Stimulated activated naive B cell treated with anti-CD40 and anti-IgM and Interleukin-4, amounts not matched to agents 10 μg/mL and 1 μg/mL and 100 μg/mL, for 72 hours (primary cell): ENCODE measurements at regions not wholly inside any gene's neighbourhood (a gene's known extent, or its start where the extent isn't known, plus 50 kb on each side); places are given as distances from the start of the nearest gene placed in this dataset.
"Not testable (repeated sequence)": the region's sequence is repeated elsewhere in the genome, so short reads cannot be mapped to it uniquely, and the experiment has no call there.

Experiments
- ATAC-seq, 2 donors: fragments of 150-1000 bp; cut with Tn5 transposase; replicated peaks; 2 replicates each; pipeline ENCODE4 v1.10.0; 2021; ENCODE audit warnings: moderate library complexity in 1 of 2
- DNase-seq: peaks from one replicate; pipeline ENCODE4 v3.0.0; 2021
- H3K27ac Mint-ChIP-seq: one replicate; pipeline ENCODE4 v1.8.0; 2022; ENCODE audit warnings: mild to moderate bottlenecking, mixed read lengths
- H3K27me3 Mint-ChIP-seq, 2 donors: one replicate each; pipeline ENCODE4 v1.8.0; 2022; ENCODE audit warnings: mixed read lengths in 2 of 2
- H3K36me3 Mint-ChIP-seq, 2 donors: one replicate each; pipeline ENCODE4 v1.8.0; 2022; ENCODE audit warnings: mixed read lengths in 2 of 2, mild to moderate bottlenecking in 1 of 2
- H3K4me1 Mint-ChIP-seq, 2 donors: one replicate each; pipeline ENCODE4 v1.8.0; 2022; ENCODE audit warnings: mixed read lengths in 2 of 2, mild to moderate bottlenecking in 1 of 2
- H3K4me3 Mint-ChIP-seq, 2 donors: one replicate each; pipeline ENCODE4 v1.8.0; 2022; ENCODE audit warnings: mild to moderate bottlenecking in 2 of 2, mixed read lengths in 2 of 2, moderate library complexity in 1 of 2
- H3K9me3 Mint-ChIP-seq, 2 donors: one replicate each; pipeline ENCODE4 v1.8.0; 2022; ENCODE audit warnings: mixed read lengths in 2 of 2, mild to moderate bottlenecking in 1 of 2

DNA sequence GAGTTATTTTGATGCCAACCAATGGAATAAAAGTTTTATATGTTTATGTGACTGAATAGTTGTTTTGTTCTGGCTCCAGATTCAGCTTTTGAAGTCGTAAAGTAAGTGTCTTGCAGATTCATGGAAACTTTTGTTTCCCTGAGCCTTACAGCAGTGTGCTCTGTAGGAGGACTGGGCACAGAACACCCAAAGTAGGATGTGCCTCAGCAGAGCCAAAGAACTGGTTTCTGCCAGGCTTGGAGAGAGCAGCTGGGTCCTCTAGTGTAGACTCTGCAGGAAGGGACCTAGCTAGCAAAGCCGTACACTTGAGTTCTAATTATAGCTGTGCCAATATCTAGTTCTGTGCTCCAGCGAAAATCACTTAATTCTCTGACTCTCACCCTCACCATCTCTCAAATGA is 261.2 kb upstream of the DNAJC19 start:
- no peak for ATAC-seq
- Mint-ChIP-seq H3K4me1 (no peaks in the 10 kb centered on the region), H3K36me3 (no peaks in the 10 kb centered on the region), H3K27me3 (no peaks in the 10 kb centered on the region), H3K27ac (no peak overlapping the region), H3K4me3 (no peak overlapping the region), H3K9me3 (no peaks in the 10 kb centered on the region)
- DNase-seq, result no peak

DNA sequence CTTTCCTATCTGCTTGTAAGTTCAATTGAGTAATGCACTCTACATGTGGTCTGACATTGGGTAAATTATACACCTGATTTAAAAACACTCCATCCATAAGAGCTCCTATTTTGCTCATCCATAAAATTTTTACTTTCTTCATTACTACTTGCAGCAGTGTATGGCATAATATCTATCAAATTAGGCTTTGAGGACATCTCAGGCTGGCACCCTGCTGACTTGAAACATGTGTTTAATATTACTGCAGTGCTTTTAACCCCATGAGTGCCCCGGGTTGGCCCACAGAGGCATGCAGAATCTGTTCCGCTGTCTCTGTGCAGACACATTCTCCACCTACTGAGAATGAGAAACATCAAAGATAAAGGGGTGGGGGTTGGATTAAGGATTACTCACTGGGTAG is 249.9 kb upstream of the DNAJC19 start:
- DNase-seq (no peak), ATAC-seq (no peak)
- Mint-ChIP-seq H3K27me3 (no peaks in the 10 kb centered on the region), H3K4me3 (no peak overlapping the region), H3K4me1 (no peaks in the 10 kb centered on the region), H3K9me3 (peaks cover 0 to 2% of the 10 kb centered on the region in 2 donors), H3K36me3 (no peaks in the 10 kb centered on the region), H3K27ac (no peak overlapping the region)

DNA sequence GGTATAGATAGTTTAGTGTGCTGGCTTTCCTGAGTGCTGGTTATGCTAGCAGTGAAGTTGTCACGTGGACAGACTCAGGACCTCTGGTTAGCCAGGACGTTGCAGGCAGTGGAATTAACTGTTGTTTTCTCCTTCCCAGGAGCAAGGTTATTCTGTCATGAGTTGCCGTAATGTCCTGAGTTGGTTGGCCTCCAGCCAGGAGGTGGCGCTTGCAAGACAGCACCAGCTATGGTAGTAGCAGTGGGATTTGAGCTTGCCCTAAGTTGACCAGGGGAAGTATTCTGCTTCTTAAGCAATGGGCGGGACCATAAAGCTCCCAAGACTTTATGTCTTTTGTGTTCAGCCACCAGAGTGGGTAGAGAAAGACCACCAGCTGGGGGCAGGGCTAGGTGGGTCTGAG is 240.7 kb upstream of the DNAJC19 start:
- H3K4me1 Mint-ChIP-seq, result no peaks in the 10 kb centered on the region
- DNase-seq (no peak), ATAC-seq (no peak)
- H3K36me3 Mint-ChIP-seq, result no peaks in the 10 kb centered on the region
- peaks cover 0 to 6% of the 10 kb centered on the region in 2 donors for H3K27me3 Mint-ChIP-seq
- peaks cover 9 to 12% of the 10 kb centered on the region in 2 donors for H3K9me3 Mint-ChIP-seq
- no peak overlapping the region for H3K4me3 Mint-ChIP-seq
- H3K27ac Mint-ChIP-seq, result no peak overlapping the region

DNA sequence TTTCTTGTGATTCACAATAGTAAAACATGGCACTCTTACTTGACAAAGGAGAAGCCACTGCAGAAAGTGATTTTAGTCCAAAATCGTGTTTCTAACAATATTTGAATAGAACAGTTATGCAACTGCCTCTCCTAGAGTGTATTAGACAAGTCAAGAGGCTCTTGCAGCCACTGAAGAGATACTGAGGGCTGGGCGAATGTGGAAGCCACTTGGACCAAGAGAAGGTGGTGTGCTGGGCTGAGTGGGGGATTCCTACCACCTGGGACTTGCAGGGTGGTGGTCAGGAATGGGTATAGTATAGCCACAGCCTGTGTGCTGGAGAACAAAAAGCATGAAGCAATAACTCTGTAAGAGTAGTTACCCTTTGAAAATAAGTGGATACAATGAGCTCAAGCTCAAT is 223.8 kb upstream of the DNAJC19 start:
- Mint-ChIP-seq H3K27me3 (peaks cover 3 to 11% of the 10 kb centered on the region in 2 donors), H3K36me3 (no peaks in the 10 kb centered on the region), H3K4me3 (no peak overlapping the region), H3K27ac (no peak overlapping the region), H3K4me1 (no peaks in the 10 kb centered on the region), H3K9me3 (no peaks in the 10 kb centered on the region)
- ATAC-seq (no peak), DNase-seq (no peak)

DNA sequence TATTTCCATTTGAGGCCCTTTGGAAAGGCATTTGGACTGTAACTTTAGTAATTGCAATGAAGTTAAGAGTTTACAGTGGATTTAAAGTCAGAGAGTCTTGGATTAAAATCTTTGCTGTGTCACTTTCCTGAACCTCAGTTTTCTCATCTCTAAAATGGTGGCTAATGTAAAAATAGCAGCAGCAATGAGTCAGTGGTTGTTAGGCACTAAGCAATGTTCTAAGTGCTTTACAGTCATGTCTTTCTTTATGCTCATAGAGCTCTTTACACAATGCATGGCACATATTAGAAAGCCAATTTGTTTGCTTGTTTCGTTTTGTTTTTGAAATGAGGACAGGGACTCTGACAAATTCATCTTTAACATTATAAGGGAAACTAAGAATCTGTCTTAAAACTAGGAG is 222.7 kb upstream of the DNAJC19 start:
- Mint-ChIP-seq H3K27me3 (peaks cover 3 to 11% of the 10 kb centered on the region in 2 donors), H3K4me3 (no peak overlapping the region), H3K27ac (no peak overlapping the region), H3K9me3 (no peaks in the 10 kb centered on the region), H3K4me1 (no peaks in the 10 kb centered on the region), H3K36me3 (no peaks in the 10 kb centered on the region)
- DNase-seq, result no peak
- ATAC-seq, result no peak

DNA sequence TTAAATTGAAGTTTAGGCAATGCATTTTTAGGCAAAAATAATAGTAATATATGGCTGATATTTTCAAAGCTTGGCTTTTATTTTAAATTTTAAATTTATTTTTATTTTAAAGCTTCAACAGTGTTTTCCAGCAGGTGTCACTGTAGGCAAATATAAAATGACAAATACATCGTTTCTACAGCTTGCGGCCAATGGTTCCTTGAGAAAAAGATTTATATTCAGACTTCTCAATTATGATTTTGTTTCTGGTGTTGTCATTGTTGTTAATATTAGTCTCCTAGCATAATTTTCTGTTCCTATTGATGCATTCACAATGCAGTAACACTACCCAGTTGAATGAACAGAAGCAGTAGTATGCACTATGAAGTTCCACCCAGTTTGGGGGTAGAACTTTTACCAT is 220.7 kb upstream of the DNAJC19 start:
- Mint-ChIP-seq H3K36me3 (no peaks in the 10 kb centered on the region), H3K4me1 (no peaks in the 10 kb centered on the region), H3K9me3 (no peaks in the 10 kb centered on the region), H3K4me3 (no peak overlapping the region), H3K27me3 (peaks cover 6 to 7% of the 10 kb centered on the region in 2 donors), H3K27ac (no peak overlapping the region)
- no peak for ATAC-seq
- DNase-seq, result no peak

DNA sequence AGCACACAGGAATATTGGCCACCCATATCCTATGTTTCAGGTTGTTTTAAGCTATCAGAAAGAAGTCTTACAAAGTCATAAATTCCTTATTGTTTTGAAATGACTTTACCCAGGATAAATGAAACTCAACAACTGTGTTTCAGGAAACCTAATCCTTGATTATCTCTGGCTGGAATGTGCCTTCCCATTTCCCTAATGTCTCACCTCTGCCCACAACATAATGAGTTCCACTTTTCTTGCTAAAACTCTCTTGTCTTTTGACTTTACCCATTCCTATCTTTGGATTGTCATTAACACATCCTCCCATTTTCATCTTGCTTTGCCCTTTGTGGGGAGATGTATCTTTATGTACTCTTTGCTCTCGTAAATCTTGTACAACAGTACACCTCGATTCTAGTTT is 200.0 kb upstream of the DNAJC19 start:
- Mint-ChIP-seq H3K27ac (no peak overlapping the region), H3K4me1 (no peaks in the 10 kb centered on the region), H3K4me3 (no peak overlapping the region), H3K9me3 (peaks cover 7 to 10% of the 10 kb centered on the region in 2 donors), H3K36me3 (no peaks in the 10 kb centered on the region), H3K27me3 (peaks cover 0 to 6% of the 10 kb centered on the region in 2 donors)
- DNase-seq (no peak), ATAC-seq (no peak)

DNA sequence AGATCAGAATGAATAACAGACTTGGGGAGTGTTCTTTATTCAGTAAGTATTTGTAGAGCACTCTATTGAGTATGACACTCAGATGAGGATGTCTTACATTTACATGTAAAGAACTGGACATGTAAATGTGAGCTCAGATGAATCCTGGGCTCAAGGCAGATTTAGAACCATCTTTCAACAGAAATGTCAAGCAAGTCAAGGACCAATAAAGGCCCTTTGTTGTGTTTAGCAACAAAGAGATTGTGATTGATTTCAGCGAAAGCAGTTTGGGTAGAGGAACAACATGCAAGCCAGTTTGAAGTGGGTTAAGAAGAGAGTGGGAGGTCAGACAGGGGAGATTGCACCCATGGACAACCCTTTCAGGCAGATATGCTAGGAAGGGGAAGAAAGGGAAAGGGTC is 194.2 kb upstream of the DNAJC19 start:
- H3K9me3 Mint-ChIP-seq, result no peaks in the 10 kb centered on the region

DNA sequence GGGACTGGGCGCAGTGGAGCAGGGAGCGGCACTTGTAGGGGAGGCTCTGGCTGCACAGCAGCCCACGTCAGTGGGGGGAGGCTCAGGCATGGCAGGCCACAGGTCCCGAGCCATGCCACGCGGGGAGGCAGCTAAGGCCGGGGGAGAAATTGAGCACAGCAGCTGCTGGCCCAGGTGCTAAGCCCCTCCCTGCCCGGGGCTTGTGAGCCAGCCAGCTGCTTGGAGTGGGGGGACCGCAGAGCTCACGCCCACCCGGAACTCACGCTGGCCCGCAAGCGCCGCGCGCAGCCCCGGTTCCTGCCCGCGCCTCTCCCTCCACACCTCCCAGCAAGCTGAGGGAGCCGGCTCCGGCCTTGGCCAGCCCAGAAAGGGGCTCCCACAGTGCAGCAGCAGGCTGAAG is 193.5 kb upstream of the DNAJC19 start:
- not testable (repeated sequence) for H3K36me3 Mint-ChIP-seq, H3K9me3 Mint-ChIP-seq, H3K27ac Mint-ChIP-seq, ATAC-seq, DNase-seq, H3K4me1 Mint-ChIP-seq, H3K27me3 Mint-ChIP-seq, H3K4me3 Mint-ChIP-seq

More for the DNA sequence above, 194.2 kb upstream of the DNAJC19 start:
- no peak for ATAC-seq
- Mint-ChIP-seq H3K4me3 (no peak overlapping the region), H3K36me3 (no peaks in the 10 kb centered on the region), H3K27ac (no peak overlapping the region), H3K27me3 (no peaks in the 10 kb centered on the region), H3K4me1 (no peaks in the 10 kb centered on the region)
- DNase-seq, result no peak

DNA sequence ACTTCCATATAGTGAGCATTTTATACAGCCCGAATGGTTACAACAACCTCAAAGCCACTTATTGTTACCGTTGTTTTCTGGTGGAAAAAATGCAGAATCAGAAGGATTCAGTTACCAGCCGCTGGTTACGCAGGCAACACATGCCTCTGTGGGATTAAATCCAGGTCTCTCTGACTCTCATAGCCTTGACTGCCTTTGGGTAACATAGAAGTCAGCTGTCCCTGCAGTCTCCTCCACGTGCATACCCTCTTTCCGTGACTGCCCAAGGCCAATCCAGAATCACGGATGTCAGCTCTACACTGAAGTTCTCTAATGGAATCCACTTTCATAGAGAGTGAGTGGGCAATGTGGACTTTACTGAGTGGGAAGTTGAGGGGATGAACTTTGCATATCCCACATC is 189.5 kb upstream of the DNAJC19 start:
- ATAC-seq (no peak), DNase-seq (no peak)
- Mint-ChIP-seq H3K27ac (no peak overlapping the region), H3K27me3 (no peaks in the 10 kb centered on the region), H3K9me3 (no peaks in the 10 kb centered on the region), H3K4me1 (no peaks in the 10 kb centered on the region), H3K36me3 (no peaks in the 10 kb centered on the region), H3K4me3 (no peak overlapping the region)

DNA sequence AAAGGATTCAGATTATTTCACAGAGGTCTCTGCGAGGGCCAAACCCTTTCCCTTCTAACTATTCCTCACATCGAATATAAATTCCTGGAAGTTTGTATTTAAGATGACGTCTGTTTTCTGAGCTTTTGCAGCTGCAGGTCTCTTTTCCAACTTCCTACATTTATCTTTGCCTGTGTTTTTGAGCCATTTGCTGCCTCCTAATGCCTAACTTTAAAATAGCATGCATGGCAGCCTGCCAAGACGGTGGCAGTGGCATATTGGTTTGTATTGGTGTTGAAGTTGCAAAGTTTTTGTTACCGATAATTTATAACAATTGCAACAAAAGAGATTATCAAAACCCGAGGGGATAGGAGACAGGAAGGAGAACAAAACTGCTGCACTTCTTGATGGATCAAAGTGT is 187.1 kb upstream of the DNAJC19 start:
- no peaks in the 10 kb centered on the region for H3K36me3 Mint-ChIP-seq
- H3K9me3 Mint-ChIP-seq, result no peaks in the 10 kb centered on the region
- no peak overlapping the region for H3K27ac Mint-ChIP-seq
- H3K27me3 Mint-ChIP-seq, result no peaks in the 10 kb centered on the region
- no peak overlapping the region for H3K4me3 Mint-ChIP-seq
- no peak for ATAC-seq
- H3K4me1 Mint-ChIP-seq, result no peaks in the 10 kb centered on the region
- no peak for DNase-seq

DNA sequence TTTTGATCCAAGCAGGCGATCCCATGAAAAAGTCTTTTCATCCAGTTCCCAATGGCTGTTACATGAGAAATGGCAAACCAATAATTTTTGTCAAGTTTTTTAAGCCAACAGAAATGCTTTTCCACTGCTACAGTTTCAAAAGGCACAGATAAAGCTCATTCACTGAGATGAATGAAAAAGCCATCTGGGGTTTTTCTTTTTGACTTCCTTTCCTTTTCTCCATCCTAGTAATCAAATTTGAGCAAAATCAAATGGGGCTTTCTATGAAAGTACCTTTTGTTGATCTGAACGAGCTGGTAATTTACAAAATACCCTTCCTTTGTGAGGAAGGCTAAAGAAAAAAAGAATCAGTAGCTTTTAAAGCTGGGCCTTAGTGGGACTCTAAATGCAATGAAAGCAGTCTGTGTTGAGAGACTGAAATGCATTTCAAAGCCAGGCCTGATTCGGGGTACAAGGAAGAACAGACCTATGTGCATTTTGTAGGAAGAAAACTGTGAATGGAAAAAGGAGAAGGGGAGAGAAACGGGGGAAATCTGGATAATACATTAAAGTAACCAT is 185.2 kb upstream of the DNAJC19 start:
- Mint-ChIP-seq H3K4me3 (no peak overlapping the region), H3K27ac (no peak overlapping the region), H3K9me3 (no peaks in the 10 kb centered on the region), H3K36me3 (no peaks in the 10 kb centered on the region), H3K4me1 (no peaks in the 10 kb centered on the region), H3K27me3 (no peaks in the 10 kb centered on the region)
- DNase-seq (no peak), ATAC-seq (no peak)

DNA sequence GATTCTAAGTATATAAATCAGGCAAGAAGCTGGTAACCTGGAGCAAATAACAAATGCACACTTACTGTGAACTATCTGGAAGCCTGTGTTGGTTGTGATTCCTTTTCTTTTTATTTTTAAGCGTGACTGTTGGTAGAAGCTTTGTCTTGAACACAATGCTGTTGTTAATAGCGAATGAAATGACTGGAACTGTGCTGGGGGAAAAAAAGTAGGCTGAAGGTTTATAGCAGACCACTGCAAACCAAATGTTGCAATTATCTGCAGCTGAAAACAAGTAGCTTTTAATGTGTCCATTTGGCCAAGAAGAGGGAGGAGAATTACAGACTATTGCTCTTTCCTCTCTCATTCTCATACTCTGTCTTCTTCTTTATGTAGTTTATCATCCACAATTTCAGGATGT is 184.5 kb upstream of the DNAJC19 start:
- H3K36me3 Mint-ChIP-seq, result no peaks in the 10 kb centered on the region
- H3K9me3 Mint-ChIP-seq, result no peaks in the 10 kb centered on the region
- no peak for ATAC-seq
- no peak overlapping the region for H3K27ac Mint-ChIP-seq
- no peaks in the 10 kb centered on the region for H3K4me1 Mint-ChIP-seq
- DNase-seq, result no peak
- H3K27me3 Mint-ChIP-seq, result no peaks in the 10 kb centered on the region
- H3K4me3 Mint-ChIP-seq, result no peak overlapping the region

DNA sequence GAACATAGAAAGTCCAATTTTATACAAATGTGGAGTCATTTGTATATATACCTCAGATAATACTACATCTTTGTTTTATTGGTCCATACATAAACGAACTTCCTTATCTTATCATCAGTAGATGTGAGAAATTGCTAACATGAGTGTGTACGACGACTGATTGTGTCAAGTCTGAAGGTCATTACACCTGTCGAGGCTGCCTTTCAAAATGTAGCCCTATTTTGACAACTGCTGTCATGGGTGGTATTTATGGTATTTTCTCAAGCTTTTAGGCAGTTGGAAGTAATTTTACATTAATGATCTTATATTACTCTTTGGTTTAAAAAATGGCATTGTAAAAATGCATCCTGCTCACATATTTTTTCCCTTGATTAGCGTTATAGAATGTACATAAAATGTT is 183.7 kb upstream of the DNAJC19 start:
- Mint-ChIP-seq H3K27ac (no peak overlapping the region), H3K4me1 (no peaks in the 10 kb centered on the region), H3K36me3 (no peaks in the 10 kb centered on the region), H3K9me3 (no peaks in the 10 kb centered on the region), H3K27me3 (no peaks in the 10 kb centered on the region), H3K4me3 (no peak overlapping the region)
- DNase-seq, result no peak
- no peak for ATAC-seq

DNA sequence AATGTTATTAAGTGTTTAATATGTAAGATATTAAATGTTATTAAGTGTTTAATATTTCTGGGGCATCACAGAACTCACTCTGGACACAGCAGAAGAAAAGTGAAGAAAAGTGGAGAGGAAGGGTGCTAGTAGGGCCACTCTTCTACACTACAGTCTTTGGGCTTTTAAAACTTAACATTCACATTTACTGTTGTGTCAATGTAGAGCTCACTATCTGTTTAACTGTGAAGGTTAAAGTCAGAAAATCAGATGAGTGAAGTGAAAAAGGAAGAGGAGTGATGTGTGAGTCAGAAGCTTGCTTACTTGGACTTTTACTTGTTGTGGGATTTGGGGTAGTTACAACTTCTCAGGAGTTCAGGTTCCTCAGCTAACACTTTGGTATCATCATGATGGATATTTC is 145.3 kb upstream of the DNAJC19 start:
- Mint-ChIP-seq H3K9me3 (peaks cover 0 to 2% of the 10 kb centered on the region in 2 donors), H3K27ac (no peak overlapping the region), H3K27me3 (no peaks in the 10 kb centered on the region), H3K4me3 (no peak overlapping the region), H3K4me1 (no peaks in the 10 kb centered on the region), H3K36me3 (no peaks in the 10 kb centered on the region)
- ATAC-seq (peak in 1 of 2 donors; percentile 47), DNase-seq (no peak)

DNA sequence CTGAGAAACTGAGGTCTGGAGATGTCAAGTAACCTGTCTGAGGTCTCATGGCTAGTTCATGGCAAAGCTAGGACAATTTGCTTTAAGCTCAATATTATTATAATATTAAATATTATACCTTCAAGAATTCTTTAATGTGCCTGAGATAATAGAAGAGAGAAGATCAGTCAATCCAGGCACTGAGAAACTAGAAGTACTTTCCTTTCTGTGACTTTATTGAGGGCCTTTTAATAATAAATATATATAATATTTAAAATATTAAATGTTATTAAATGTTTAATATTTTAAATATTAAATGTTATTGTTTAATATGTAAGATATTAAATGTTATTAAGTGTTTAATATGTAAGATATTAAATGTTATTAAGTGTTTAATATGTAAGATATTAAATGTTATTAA is 144.3 kb upstream of the DNAJC19 start:
- DNase-seq (no peak), ATAC-seq (no peak)
- Mint-ChIP-seq H3K4me1 (no peaks in the 10 kb centered on the region), H3K4me3 (no peak overlapping the region), H3K27ac (no peak overlapping the region), H3K36me3 (no peaks in the 10 kb centered on the region), H3K27me3 (no peaks in the 10 kb centered on the region), H3K9me3 (peaks cover 0 to 2% of the 10 kb centered on the region in 2 donors)
